ENCODE measurements at regions not wholly inside any gene's neighbourhood (a gene's known extent, or its start where the extent isn't known, plus 50 kb on each side); places are given as distances from the start of the nearest gene placed in this dataset.

DNA sequence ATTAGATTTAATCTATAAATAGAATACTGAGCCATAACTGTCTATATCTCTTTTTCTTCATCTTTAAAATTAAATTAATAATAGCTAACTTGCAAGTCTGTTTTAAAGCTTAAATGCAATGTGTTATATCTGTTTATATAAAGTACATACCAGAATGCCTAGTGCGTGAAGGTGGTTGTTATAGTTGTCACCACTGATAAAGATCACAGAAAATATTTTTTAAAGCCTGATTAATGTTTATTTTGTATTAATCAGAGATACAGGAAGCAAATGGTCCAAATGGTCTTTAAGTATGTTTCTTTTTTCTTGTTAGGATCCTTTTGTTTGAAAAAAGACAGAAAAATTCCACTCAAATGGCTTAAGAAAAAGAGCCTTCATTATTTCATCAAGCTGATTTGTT lies 560.6 kb downstream of the CPS1 start:
- no peak for DNase-seq (ENCODE audit: low read depth, low spot score)
- in situ Hi-C loops (cut with HindIII; ENCODE audit: low sequenced_read_pairs), result no loop called here
- TF ChIP-seq, protein P1, sequence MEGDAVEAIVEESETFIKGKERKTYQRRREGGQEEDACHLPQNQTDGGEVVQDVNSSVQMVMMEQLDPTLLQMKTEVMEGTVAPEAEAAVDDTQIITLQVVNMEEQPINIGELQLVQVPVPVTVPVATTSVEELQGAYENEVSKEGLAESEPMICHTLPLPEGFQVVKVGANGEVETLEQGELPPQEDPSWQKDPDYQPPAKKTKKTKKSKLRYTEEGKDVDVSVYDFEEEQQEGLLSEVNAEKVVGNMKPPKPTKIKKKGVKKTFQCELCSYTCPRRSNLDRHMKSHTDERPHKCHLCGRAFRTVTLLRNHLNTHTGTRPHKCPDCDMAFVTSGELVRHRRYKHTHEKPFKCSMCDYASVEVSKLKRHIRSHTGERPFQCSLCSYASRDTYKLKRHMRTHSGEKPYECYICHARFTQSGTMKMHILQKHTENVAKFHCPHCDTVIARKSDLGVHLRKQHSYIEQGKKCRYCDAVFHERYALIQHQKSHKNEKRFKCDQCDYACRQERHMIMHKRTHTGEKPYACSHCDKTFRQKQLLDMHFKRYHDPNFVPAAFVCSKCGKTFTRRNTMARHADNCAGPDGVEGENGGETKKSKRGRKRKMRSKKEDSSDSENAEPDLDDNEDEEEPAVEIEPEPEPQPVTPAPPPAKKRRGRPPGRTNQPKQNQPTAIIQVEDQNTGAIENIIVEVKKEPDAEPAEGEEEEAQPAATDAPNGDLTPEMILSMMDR (IDR thresholded peaks at IDR 0.05; ENCODE audit: low read depth, low read length), result no peak
- no peak overlapping the region for H3K4me3 ChIP-seq (ENCODE audit: low read depth, low read length)

DNA sequence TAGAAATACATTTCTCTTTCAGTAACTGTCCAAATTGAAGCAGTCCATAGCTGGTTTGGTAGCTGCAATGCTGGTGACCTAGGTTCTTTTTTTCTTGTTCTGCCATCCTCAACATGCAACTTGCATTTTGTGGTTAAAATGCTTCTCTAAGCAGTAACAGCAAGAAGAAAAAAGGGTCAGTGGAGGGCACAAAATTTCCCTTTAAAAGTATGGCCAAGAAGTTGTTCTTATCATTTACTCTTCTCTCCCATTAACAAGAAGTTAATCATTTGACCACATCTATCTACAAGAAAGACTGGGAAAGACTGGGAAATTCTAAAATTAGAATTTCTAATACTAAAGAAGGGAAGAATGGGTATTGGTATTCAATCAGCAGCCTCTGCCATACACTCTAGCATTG lies 569.9 kb downstream of the CPS1 start:
- TF ChIP-seq, protein P1 (IDR thresholded peaks at IDR 0.05; ENCODE audit: low read depth, low read length), result no peak
- in situ Hi-C loops (cut with HindIII; ENCODE audit: low sequenced_read_pairs), result no loop called here
- no peak overlapping the region for H3K4me3 ChIP-seq (ENCODE audit: low read depth, low read length)
- DNase-seq (ENCODE audit: low read depth, low spot score), result no peak

DNA sequence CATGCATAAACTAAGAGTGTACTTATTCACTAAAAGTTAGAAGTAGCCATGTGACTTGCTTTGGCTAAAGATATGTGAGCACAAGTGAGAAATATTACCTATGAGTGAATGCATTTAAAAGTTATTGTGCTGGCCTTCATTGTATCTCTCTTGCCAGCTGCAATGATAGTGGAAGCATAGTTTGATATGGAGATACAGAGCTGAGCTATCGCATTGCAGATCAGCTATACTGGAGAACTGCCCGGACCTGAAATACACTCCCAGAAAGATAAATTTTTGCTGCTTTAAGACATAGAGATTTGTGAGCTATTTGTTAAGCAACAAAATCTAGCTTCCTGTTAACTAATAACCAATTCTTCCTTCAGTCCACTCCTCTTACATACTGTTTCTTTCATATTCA lies 571.1 kb downstream of the CPS1 start:
- no peak for DNase-seq (ENCODE audit: low read depth, low spot score)
- no peak overlapping the region for H3K4me3 ChIP-seq (ENCODE audit: low read depth, low read length)
- in situ Hi-C loops (cut with HindIII; ENCODE audit: low sequenced_read_pairs), result no loop called here
- TF ChIP-seq, protein P1 (IDR thresholded peaks at IDR 0.05; ENCODE audit: low read depth, low read length), result no peak

DNA sequence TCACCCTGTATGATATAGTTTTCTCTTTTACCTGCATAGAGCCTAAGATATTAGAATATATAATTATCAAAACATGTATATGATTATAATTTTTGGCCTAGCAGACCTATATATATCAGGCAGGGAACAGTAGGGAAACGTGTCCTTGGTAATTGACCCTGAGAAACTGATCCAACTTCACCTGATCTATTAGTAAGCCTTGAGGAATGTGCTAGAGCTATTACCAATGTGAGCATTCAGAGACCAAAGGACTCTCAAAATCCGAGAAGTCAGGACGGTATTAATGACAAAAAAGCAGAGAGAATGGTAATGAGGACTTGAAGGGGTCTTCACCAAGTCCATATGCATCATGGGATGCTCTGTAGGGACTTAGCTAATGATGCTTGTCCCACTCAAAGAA lies 571.9 kb downstream of the CPS1 start:
- no peak overlapping the region for H3K4me3 ChIP-seq (ENCODE audit: low read depth, low read length)
- DNase-seq (ENCODE audit: low read depth, low spot score), result no peak

DNA sequence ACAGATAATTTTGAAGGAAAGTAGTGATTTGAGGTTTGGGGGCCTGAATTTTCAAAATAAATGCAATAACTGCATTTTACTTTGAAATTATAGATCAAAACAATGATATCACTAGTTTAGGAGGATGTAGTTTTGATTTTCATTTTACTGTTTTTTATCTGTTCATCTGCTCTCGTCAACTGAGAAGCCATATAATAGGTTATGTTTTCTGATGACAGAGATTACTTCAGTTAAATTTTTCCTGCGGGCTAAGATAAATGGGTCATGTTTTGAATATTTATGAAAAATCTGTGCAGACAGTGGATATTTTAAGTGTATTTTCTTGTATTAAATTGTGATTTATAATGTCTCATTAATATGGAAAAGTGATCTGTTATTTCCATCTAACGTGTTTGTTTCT lies 573.4 kb downstream of the CPS1 start:
- H3K4me3 ChIP-seq (ENCODE audit: low read depth, low read length), result no peak overlapping the region
- DNase-seq (ENCODE audit: low read depth, low spot score), result no peak
- in situ Hi-C loops (cut with HindIII; ENCODE audit: low sequenced_read_pairs), result no loop called here
- TF ChIP-seq, protein P1 (IDR thresholded peaks at IDR 0.05; ENCODE audit: low read depth, low read length), result no peak

More for the DNA sequence above, 571.9 kb downstream of the CPS1 start:
- TF ChIP-seq, protein P1 (IDR thresholded peaks at IDR 0.05; ENCODE audit: low read depth, low read length), result no peak
- in situ Hi-C loops (cut with HindIII; ENCODE audit: low sequenced_read_pairs), result no loop called here

DNA sequence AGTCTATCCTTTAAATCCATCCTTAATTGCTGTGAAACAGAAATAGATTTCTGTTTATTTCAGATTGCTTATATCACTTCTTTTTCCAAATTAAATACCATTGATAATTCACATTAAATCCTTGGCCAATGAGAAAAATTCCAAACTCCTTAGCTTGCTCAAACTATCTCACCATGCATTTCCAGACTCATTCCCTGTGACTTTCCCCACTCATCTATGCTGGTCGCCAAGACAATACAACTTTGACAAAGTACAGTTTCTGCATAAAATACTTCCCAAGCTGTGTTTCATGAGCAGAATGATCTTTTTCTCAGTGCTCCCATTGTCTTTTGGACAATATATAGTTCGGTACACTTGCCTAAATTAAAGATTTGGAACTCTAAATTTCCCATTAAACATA lies 575.6 kb downstream of the CPS1 start:
- TF ChIP-seq, protein P1 (IDR thresholded peaks at IDR 0.05; ENCODE audit: low read depth, low read length), result no peak
- H3K4me3 ChIP-seq (ENCODE audit: low read depth, low read length), result no peak overlapping the region
- in situ Hi-C loops (cut with HindIII; ENCODE audit: low sequenced_read_pairs), result no loop called here
- DNase-seq (ENCODE audit: low read depth, low spot score), result peak; percentile 11

DNA sequence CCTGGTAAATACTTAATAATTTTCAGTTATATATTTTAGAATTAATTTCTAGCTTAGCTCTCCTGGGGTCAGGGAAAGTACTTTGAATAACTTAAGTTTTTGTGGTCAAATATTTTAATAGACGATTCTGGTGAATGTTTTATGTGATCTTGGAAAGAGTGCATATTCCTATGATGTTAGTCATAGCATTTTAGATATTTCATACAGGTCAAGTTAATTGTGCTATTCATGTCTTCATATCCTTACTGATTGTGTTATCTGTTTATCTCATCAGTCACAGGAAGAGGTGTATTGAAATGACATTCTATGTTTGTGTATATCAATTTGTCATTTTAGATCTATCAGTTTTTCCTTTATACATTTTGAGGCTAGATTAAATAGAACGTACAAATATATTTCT lies 576.2 kb downstream of the CPS1 start:
- in situ Hi-C loops (cut with HindIII; ENCODE audit: low sequenced_read_pairs), result no loop called here
- TF ChIP-seq, protein P1 (IDR thresholded peaks at IDR 0.05; ENCODE audit: low read depth, low read length), result no peak
- peak; percentile 49 for DNase-seq (ENCODE audit: low read depth, low spot score)
- no peak overlapping the region for H3K4me3 ChIP-seq (ENCODE audit: low read depth, low read length)

All from astrocyte of the spinal cord (primary cell).